Liver (tissue), 3 donors: ENCODE measurements at regions not wholly inside any gene's neighbourhood (a gene's known extent, or its start where the extent isn't known, plus 50 kb on each side); places are given as distances from the start of the nearest gene placed in this dataset.

Experiments
- JUND ChIP-seq, 2 donors: IDR thresholded peaks; 2 replicates each; pipeline ENCODE4 v1.6.1; 2016; ENCODE audit warnings: antibody characterized with exemption in 2 of 2
- RXRA ChIP-seq, 2 donors: IDR thresholded peaks; 2 replicates each; pipeline ENCODE4 v1.6.1; 2017 to 2018; ENCODE audit warnings: antibody characterized with exemption in 2 of 2, mild to moderate bottlenecking in 1 of 2
- SP1 ChIP-seq: IDR thresholded peaks from 2 replicates; pipeline ENCODE4 v1.6.1; 2018; ENCODE audit warnings: antibody characterized with exemption, mild to moderate bottlenecking
- TF ChIP-seq, protein P1 (sequence below): fragments of 150-350 bp; IDR thresholded peaks from 2 replicates; pipeline ENCODE4 v1.5.1; 2017; ENCODE audit warnings: improper control_type of control experiment, low read depth, low read length; ENCODE audit not compliant: missing input control
- TF ChIP-seq, protein P2 (sequence below): IDR thresholded peaks from 2 replicates; pipeline ENCODE4 v1.6.1; 2016; ENCODE audit warnings: antibody characterized with exemption
- donor health status: healthy.
- donor health status: healthy.

DNA sequence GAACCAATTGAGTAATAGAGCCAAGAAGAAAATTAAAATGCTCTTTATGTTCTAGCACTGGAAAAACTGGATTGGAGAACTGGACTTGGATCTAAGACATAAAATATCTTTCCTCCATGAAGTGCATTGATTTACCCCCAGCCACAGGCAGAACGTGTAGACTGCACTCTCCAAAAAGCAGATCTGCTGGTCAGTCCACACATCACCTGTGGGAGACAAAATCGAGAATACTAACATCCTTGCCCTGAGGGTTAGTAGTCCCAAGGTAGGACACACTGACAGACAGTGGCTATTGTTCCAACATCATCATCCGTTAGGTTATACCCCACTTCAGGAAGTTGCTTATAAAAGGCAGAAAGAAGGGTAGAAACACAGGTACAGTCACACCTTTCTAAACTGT lies 257.1 kb upstream of the STT3B start:
- TF ChIP-seq RXRA (IDR thresholded peaks at IDR 0.05): no peak
- TF ChIP-seq, protein P1, sequence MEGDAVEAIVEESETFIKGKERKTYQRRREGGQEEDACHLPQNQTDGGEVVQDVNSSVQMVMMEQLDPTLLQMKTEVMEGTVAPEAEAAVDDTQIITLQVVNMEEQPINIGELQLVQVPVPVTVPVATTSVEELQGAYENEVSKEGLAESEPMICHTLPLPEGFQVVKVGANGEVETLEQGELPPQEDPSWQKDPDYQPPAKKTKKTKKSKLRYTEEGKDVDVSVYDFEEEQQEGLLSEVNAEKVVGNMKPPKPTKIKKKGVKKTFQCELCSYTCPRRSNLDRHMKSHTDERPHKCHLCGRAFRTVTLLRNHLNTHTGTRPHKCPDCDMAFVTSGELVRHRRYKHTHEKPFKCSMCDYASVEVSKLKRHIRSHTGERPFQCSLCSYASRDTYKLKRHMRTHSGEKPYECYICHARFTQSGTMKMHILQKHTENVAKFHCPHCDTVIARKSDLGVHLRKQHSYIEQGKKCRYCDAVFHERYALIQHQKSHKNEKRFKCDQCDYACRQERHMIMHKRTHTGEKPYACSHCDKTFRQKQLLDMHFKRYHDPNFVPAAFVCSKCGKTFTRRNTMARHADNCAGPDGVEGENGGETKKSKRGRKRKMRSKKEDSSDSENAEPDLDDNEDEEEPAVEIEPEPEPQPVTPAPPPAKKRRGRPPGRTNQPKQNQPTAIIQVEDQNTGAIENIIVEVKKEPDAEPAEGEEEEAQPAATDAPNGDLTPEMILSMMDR: no peak
- TF ChIP-seq, protein P2, sequence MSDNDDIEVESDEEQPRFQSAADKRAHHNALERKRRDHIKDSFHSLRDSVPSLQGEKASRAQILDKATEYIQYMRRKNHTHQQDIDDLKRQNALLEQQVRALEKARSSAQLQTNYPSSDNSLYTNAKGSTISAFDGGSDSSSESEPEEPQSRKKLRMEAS: no peak
- TF ChIP-seq SP1: no peak
- no peak for TF ChIP-seq JUND (IDR thresholded peaks at IDR 0.05)
